H1 (cell line): ENCODE measurements at regions not wholly inside any gene's neighbourhood (a gene's known extent, or its start where the extent isn't known, plus 50 kb on each side); places are given as distances from the start of the nearest gene placed in this dataset.

Source experiments
- CTCF ChIA-PET: fragments of 300-600 bp; sonication (Branson Sonifier 250); formaldehyde crosslinking; loops from one replicate; lab custom pipeline; 2021; ENCODE audit not compliant: partially characterized antibody; lab: Charles Lee
- POLR2A ChIA-PET: fragments of 300-600 bp; sonication (Branson Sonifier 250); formaldehyde crosslinking; loops from one replicate; lab custom pipeline; 2021; ENCODE audit warnings: inconsistent platforms; ENCODE audit not compliant: partially characterized antibody; lab: Charles Lee
- DNase-seq, 2 experiments: peaks; one replicate each; pipeline versions ENCODE4 v3.0.0 to v3.0.0-alpha.2; 2010 to 2022; ENCODE audit warnings: low spot score in 2 of 2, low read depth in 1 of 2, mixed read lengths in 1 of 2
- FAIRE-seq: peaks from 2 replicates; lab custom pipeline; 2011; peaks lifted over from hg19 to GRCh38; lab: Jason Lieb, UNC
- H2AFZ ChIP-seq: 2 replicates; pipeline ENCODE4 v1.8.1; 2012; ENCODE audit warnings: low read length, inconsistent platforms
- H2AK5ac ChIP-seq: 2 replicates; pipeline ENCODE4 v1.6.1; 2013; ENCODE audit warnings: low read depth, low read length
- H2BK120ac ChIP-seq: replicated peaks from 2 replicates; pipeline ENCODE3; 2013; ENCODE audit warnings: low read depth, low read length, inconsistent platforms
- H2BK12ac ChIP-seq: 2 replicates; pipeline ENCODE4 v1.6.1; 2013; ENCODE audit warnings: low read depth, low read length
- H2BK15ac ChIP-seq: 2 replicates; pipeline ENCODE4 v1.6.1; 2013; ENCODE audit warnings: low read length
- H2BK20ac ChIP-seq: 2 replicates; pipeline ENCODE4 v1.6.1; 2013; ENCODE audit warnings: low read length
- H2BK5ac ChIP-seq: 2 replicates; pipeline ENCODE4 v1.6.1; 2013; ENCODE audit warnings: low read depth, low read length
- H3K14ac ChIP-seq: 2 replicates; pipeline ENCODE4 v1.6.1; 2013; ENCODE audit warnings: inconsistent platforms; ENCODE audit not compliant: insufficient read length
- H3K18ac ChIP-seq: 2 replicates; pipeline ENCODE4 v1.6.1; 2013; ENCODE audit warnings: low read length; ENCODE audit errors: extremely low read depth
- H3K23ac ChIP-seq: 2 replicates; pipeline ENCODE4 v1.6.1; 2013; ENCODE audit warnings: inconsistent platforms; ENCODE audit not compliant: insufficient read length
- H3K23me2 ChIP-seq: 2 replicates; pipeline ENCODE4 v1.6.1; 2013; ENCODE audit warnings: low read depth, low read length
- H3K27ac ChIP-seq: 2 replicates; pipeline ENCODE4 v1.6.1; 2011; ENCODE audit warnings: low read depth, low read length, inconsistent platforms
- H3K27me3 ChIP-seq, 4 experiments: replicated peaks in 1 of 4; 1 replicate in 1 of 4; 2 replicates in 3 of 4; pipeline versions ENCODE4 v1.6.1 to v1.8.1; 2011 to 2013; ENCODE audit warnings: low read length in 3 of 4, mild to moderate bottlenecking in 3 of 4, inconsistent platforms in 2 of 4, mixed read lengths in 2 of 4, moderate library complexity in 1 of 4; ENCODE audit not compliant: control insufficient read depth in 3 of 4, insufficient read depth in 3 of 4; ENCODE audit errors: extremely low read depth in 1 of 4
- H3K36me3 ChIP-seq, 4 experiments: 2 replicates each; pipeline versions ENCODE4 v1.6.1 to v1.8.1; 2011 to 2013; ENCODE audit warnings: mild to moderate bottlenecking in 4 of 4, low read length in 3 of 4, moderate library complexity in 2 of 4, control low read depth in 1 of 4, inconsistent platforms in 1 of 4; ENCODE audit not compliant: insufficient read depth in 4 of 4, control insufficient read depth in 2 of 4
- H3K4ac ChIP-seq: replicated peaks from 2 replicates; pipeline ENCODE3; 2013; ENCODE audit warnings: low read length, low read depth, mixed read lengths, inconsistent platforms; ENCODE audit not compliant: insufficient read length
- H3K4me1 ChIP-seq, 4 experiments: replicated peaks in 1 of 4; 1 replicate in 1 of 4; 2 replicates in 3 of 4; pipeline versions ENCODE4 v1.6.1 to v1.8.1; 2011 to 2013; ENCODE audit warnings: low read length in 3 of 4, inconsistent platforms in 2 of 4, mixed read lengths in 1 of 4; ENCODE audit not compliant: insufficient read depth in 4 of 4, control insufficient read depth in 3 of 4
- H3K4me2 ChIP-seq, 2 experiments: 2 replicates each; pipeline versions ENCODE4 v1.6.1 to v1.8.1; 2011 to 2013; ENCODE audit warnings: low read depth in 2 of 2, low read length in 2 of 2, control low read depth in 1 of 2, inconsistent platforms in 1 of 2, mild to moderate bottlenecking in 1 of 2; ENCODE audit not compliant: insufficient read depth in 1 of 2
- H3K4me3 ChIP-seq, 4 experiments: fragments of 200-600, 300-600 bp in 1 of 4; sonication (generic), shearing (Covaris generic), sonication (Bioruptor Twin) in 1 of 4; 2 replicates each; pipeline versions ENCODE4 v1.5.1 to v1.8.1; 2011 to 2016; ENCODE audit warnings: low read length in 4 of 4, low read depth in 3 of 4, control low read depth in 2 of 4, inconsistent platforms in 2 of 4, mild to moderate bottlenecking in 2 of 4, mixed read lengths in 1 of 4, moderate library complexity in 1 of 4; ENCODE audit not compliant: insufficient read depth in 2 of 4; ENCODE audit errors: extremely low read depth in 1 of 4
- H3K56ac ChIP-seq: replicated peaks from 2 replicates; pipeline ENCODE3; 2013; ENCODE audit warnings: low read depth, mild to moderate bottlenecking, mixed read lengths, low read length, inconsistent platforms; ENCODE audit not compliant: insufficient read length
- H3K79me1 ChIP-seq: 2 replicates; pipeline ENCODE4 v1.6.1; 2013; ENCODE audit warnings: low read depth, low read length, control low read depth
- H3K79me2 ChIP-seq, 2 experiments: 2 replicates each; pipeline versions ENCODE4 v1.6.1 to v1.8.1; 2012 to 2013; ENCODE audit warnings: low read length in 2 of 2, mild to moderate bottlenecking in 2 of 2, inconsistent platforms in 1 of 2; ENCODE audit not compliant: insufficient read depth in 2 of 2, control insufficient read depth in 1 of 2
- H3K9ac ChIP-seq, 4 experiments: replicated peaks in 1 of 4; 1 replicate in 1 of 4; 2 replicates in 3 of 4; pipeline versions ENCODE4 v1.6.1 to v1.8.1; 2011 to 2013; ENCODE audit warnings: low read depth in 3 of 4, low read length in 3 of 4, control low read depth in 2 of 4, mild to moderate bottlenecking in 2 of 4, moderate library complexity in 2 of 4, inconsistent platforms in 1 of 4; ENCODE audit errors: extremely low read depth in 1 of 4
- H3K9me3 ChIP-seq, 2 experiments: 2 replicates each; pipeline versions ENCODE4 v1.6.1 to v1.8.1; 2012 to 2013; ENCODE audit warnings: mild to moderate bottlenecking in 2 of 2, moderate library complexity in 2 of 2, control low read depth in 1 of 2, inconsistent platforms in 1 of 2, low read depth in 1 of 2, low read length in 1 of 2, mixed read lengths in 1 of 2; ENCODE audit not compliant: insufficient read depth in 2 of 2
- H4K20me1 ChIP-seq, 2 experiments: replicated peaks in 1 of 2; 2 replicates each; pipeline versions ENCODE3 to v1.8.1; 2011 to 2013; ENCODE audit warnings: inconsistent platforms in 2 of 2, low read length in 2 of 2, mild to moderate bottlenecking in 1 of 2; ENCODE audit not compliant: insufficient read depth in 2 of 2, control insufficient read depth in 1 of 2
- H4K5ac ChIP-seq: 2 replicates; pipeline ENCODE4 v1.6.1; 2013; ENCODE audit warnings: low read length, low read depth, mixed read lengths, inconsistent platforms; ENCODE audit not compliant: insufficient read length
- H4K8ac ChIP-seq: 2 replicates; pipeline ENCODE4 v1.8.0; 2013; ENCODE audit warnings: mild to moderate bottlenecking, moderate library complexity, low read length, inconsistent platforms; ENCODE audit not compliant: insufficient read depth; ENCODE audit errors: extremely low read depth
- H4K91ac ChIP-seq: replicated peaks from 2 replicates; pipeline ENCODE3; 2013; ENCODE audit warnings: low read length, mixed read lengths, inconsistent platforms; ENCODE audit not compliant: insufficient read length
- ATF3 ChIP-seq: IDR thresholded peaks from 2 replicates; pipeline ENCODE4 v1.6.1; 2011; ENCODE audit warnings: low read depth, mild to moderate bottlenecking, low read length; ENCODE audit not compliant: insufficient read depth
- BCL11A ChIP-seq, 2 experiments: IDR thresholded peaks; one replicate each; pipeline ENCODE4 v1.6.1; 2011; ENCODE audit warnings: low read depth in 2 of 2, low read length in 2 of 2, mild to moderate bottlenecking in 2 of 2
- BRCA1 ChIP-seq: IDR thresholded peaks from 2 replicates; pipeline ENCODE4 v1.6.1; 2012; ENCODE audit warnings: low read depth, low read length, improper control_type of control experiment
- CBX5 ChIP-seq: fragments of 300-800, 300-1000 bp; sonication (generic); IDR thresholded peaks from 2 replicates; pipeline ENCODE4 v1.7.1; 2016; ENCODE audit warnings: antibody characterized with exemption, low read length, low read depth
- JUN ChIP-seq: IDR thresholded peaks from 2 replicates; pipeline ENCODE4 v1.6.1; 2011; ENCODE audit warnings: low read depth, mild to moderate bottlenecking, improper control_type of control experiment, low read length
- RAD21 ChIP-seq, 2 experiments: IDR thresholded peaks in 1 of 2; conservative IDR thresholded peaks in 1 of 2; 2 replicates each; pipeline ENCODE4 v1.6.1; 2011; ENCODE audit warnings: low read depth in 2 of 2, low read length in 2 of 2, improper control_type of control experiment in 1 of 2, inconsistent platforms in 1 of 2, mild to moderate bottlenecking in 1 of 2, moderate library complexity in 1 of 2
- RBBP5 ChIP-seq: IDR thresholded peaks from 2 replicates; pipeline ENCODE4 v1.7.1; 2012; ENCODE audit warnings: low read depth, mild to moderate bottlenecking, inconsistent platforms, low read length, moderate library complexity, borderline replicate concordance
- SRF ChIP-seq: IDR thresholded peaks from 2 replicates; pipeline ENCODE4 v1.6.1; 2011; ENCODE audit warnings: mild to moderate bottlenecking, low read depth, low read length, moderate library complexity
- TAF1 ChIP-seq: IDR thresholded peaks from 2 replicates; pipeline ENCODE4 v1.6.1; 2011; ENCODE audit warnings: mild to moderate bottlenecking, low read depth, low read length
- TCF12 ChIP-seq: IDR thresholded peaks from 2 replicates; pipeline ENCODE4 v1.6.1; 2011; ENCODE audit warnings: low read depth, mild to moderate bottlenecking, low read length
- WGBS, 2 experiments: shearing (Covaris generic) in 1 of 2; methylation state at CpG; one replicate each; pipeline versions ENCODE4 v1.1.6 to v1.1.7; 2013 to 2015; ENCODE audit warnings: low lambda C conversion rate in 2 of 2, mixed read lengths in 2 of 2, inconsistent platforms in 1 of 2, low coverage in 1 of 2, missing lambda C conversion rate in 1 of 2; ENCODE audit not compliant: insufficient replicate concordance in 2 of 2, insufficient coverage in 1 of 2, insufficient read length in 1 of 2; ENCODE audit errors: extremely low coverage in 1 of 2, missing lambda C conversion rate in 1 of 2; 5-methylcytosine and 5-hydroxymethylcytosine counted together

GRCh38 chr5:105659396-105659795 lies 2011.3 kb downstream of the EFNA5 start:
- H2AK5ac ChIP-seq, result no peak overlapping the region
- FAIRE-seq, result no peak
- 94% methylated on average over 3 of the region's 3 CpGs; no CpG with 5 or more reads in 1 of the 2 experiments for WGBS, 2 experiments

More at GRCh38 chr5:105659396-105659795, 2011.3 kb downstream of the EFNA5 start:
- Histone ChIP-seq H4K91ac (no peak overlapping the region), H3K36me3 (no peaks in the 10 kb centered on the region), H3K4ac (no peak overlapping the region), H2BK15ac (no peak overlapping the region), H3K23ac (no peak overlapping the region), H4K20me1 (no peaks in the 10 kb centered on the region), H2BK5ac (no peak overlapping the region), H3K9ac (no peak overlapping the region), H3K4me1 (no peaks in the 10 kb centered on the region), H4K5ac (no peak overlapping the region), H2BK120ac (no peak overlapping the region), H3K27ac (no peak overlapping the region), H3K4me3 (no peak overlapping the region), H3K4me2 (no peak overlapping the region), H2AFZ (no peak overlapping the region), H3K14ac (no peak overlapping the region), H3K18ac (no peak overlapping the region), H3K79me2 (no peaks in the 10 kb centered on the region), H4K8ac (no peak overlapping the region), H2BK12ac (no peak overlapping the region), H3K23me2 (no peaks in the 10 kb centered on the region), H3K56ac (no peak overlapping the region), H3K79me1 (no peaks in the 10 kb centered on the region), H3K9me3 (no peaks in the 10 kb centered on the region), H2BK20ac (no peak overlapping the region), H3K27me3 (no peaks in the 10 kb centered on the region)
- ChIA-PET POLR2A (no interaction called here), CTCF (interaction anchor here (0.7 kb wide), 1 partner anchor 134 kb away, joined by 3 read pairs; no protein-coding TSS in a partner anchor)
- no peak for TF ChIP-seq TAF1
- TF ChIP-seq TCF12, result no peak
- no peak for TF ChIP-seq ATF3
- no peak for TF ChIP-seq RAD21 (IDR thresholded peaks at IDR 0.05 in 1 of 2, conservative IDR thresholded peaks at IDR 0.05 in 1 of 2; ENCODE audit: low read depth in 2 of 2, low read length in 2 of 2)
- TF ChIP-seq CBX5, result no peak
- no peak for TF ChIP-seq BCL11A (IDR thresholded peaks at IDR 0.05; ENCODE audit: low read depth in 2 of 2, low read length in 2 of 2)
- TF ChIP-seq RBBP5, result no peak
- TF ChIP-seq JUN, result no peak
- TF ChIP-seq SRF, result no peak
- TF ChIP-seq BRCA1, result no peak
- DNase-seq, result no peak
